HS-5 (cell line): ENCODE measurements at regions not wholly inside any gene's neighbourhood (a gene's known extent, or its start where the extent isn't known, plus 50 kb on each side); places are given as distances from the start of the nearest gene placed in this dataset.

Experiments used
- DNase-seq: peaks from one replicate; pipeline ENCODE4 v3.0.0-alpha.2; 2012; ENCODE audit warnings: low read depth

GRCh38 chr1:232194424-232194823 lies 435.5 kb downstream of the SIPA1L2 start:
- no peak for DNase-seq

GRCh38 chr1:232193451-232193783 lies 436.5 kb downstream of the SIPA1L2 start:
- no peak for DNase-seq

GRCh38 chr1:232192781-232193450 lies 437.0 kb downstream of the SIPA1L2 start:
- DNase-seq, result no peak

- no peak for DNase-seq
These were observed 438.4 kb downstream of the SIPA1L2 start for GRCh38 chr1:232191560-232191959.

- no peak for DNase-seq
These were observed 441.6 kb downstream of the SIPA1L2 start for GRCh38 chr1:232188318-232188717.

GRCh38 chr1:232186931-232187330 lies 443.0 kb downstream of the SIPA1L2 start:
- no peak for DNase-seq

GRCh38 chr1:232184561-232185530 lies 445.1 kb downstream of the SIPA1L2 start:
- no peak for DNase-seq

GRCh38 chr1:232183802-232184201 lies 446.1 kb downstream of the SIPA1L2 start:
- DNase-seq, result no peak

GRCh38 chr1:232183266-232183800 lies 446.6 kb downstream of the SIPA1L2 start:
- DNase-seq, result no peak

GRCh38 chr1:232182236-232182635 lies 447.7 kb downstream of the SIPA1L2 start:
- no peak for DNase-seq

- DNase-seq, result no peak
These were observed 449.2 kb downstream of the SIPA1L2 start for GRCh38 chr1:232180779-232181136.

GRCh38 chr1:232179896-232180778 lies 449.8 kb downstream of the SIPA1L2 start:
- no peak for DNase-seq

GRCh38 chr1:232178191-232178590 lies 451.7 kb downstream of the SIPA1L2 start:
- DNase-seq, result no peak

- no peak for DNase-seq
These were observed 452.5 kb downstream of the SIPA1L2 start for GRCh38 chr1:232177438-232177837.

- DNase-seq, result no peak
These were observed 453.7 kb downstream of the SIPA1L2 start for GRCh38 chr1:232176222-232176621.

GRCh38 chr1:232174306-232174705 lies 455.6 kb downstream of the SIPA1L2 start:
- no peak for DNase-seq

- no peak for DNase-seq
These were observed 457.4 kb downstream of the SIPA1L2 start for GRCh38 chr1:232172563-232172962.

GRCh38 chr1:232170909-232171308 lies 459.0 kb downstream of the SIPA1L2 start:
- DNase-seq, result no peak

GRCh38 chr1:232169436-232169835 lies 460.5 kb downstream of the SIPA1L2 start:
- no peak for DNase-seq

GRCh38 chr1:232168508-232168907 lies 461.4 kb downstream of the SIPA1L2 start:
- no peak for DNase-seq

GRCh38 chr1:232166942-232167341 lies 463.0 kb downstream of the SIPA1L2 start:
- DNase-seq, result no peak
